ENCODE measurements at regions not wholly inside any gene's neighbourhood (a gene's known extent, or its start where the extent isn't known, plus 50 kb on each side); places are given as distances from the start of the nearest gene placed in this dataset.

- Histone ChIP-seq H3K9me2 (replicated peaks; ENCODE audit: insufficient read depth, low read length) (no peaks in the 10 kb centered on the region), H3K79me2 (ENCODE audit: low read length) (no peaks in the 10 kb centered on the region), H2AFZ (ENCODE audit: low read length) (no peak overlapping the region), H3K4me2 (ENCODE audit: low read depth, low read length) (no peak overlapping the region), H3F3A (ENCODE audit: insufficient read depth, low read length) (no peaks in the 10 kb centered on the region), H3K4me3 (ENCODE audit: low read length) (no peak overlapping the region), H3K27ac (ENCODE audit: low read length) (no peak overlapping the region), H3K9me3 (replicated peaks; ENCODE audit: insufficient read depth, low read length) (no peaks in the 10 kb centered on the region), H3K4me1 (ENCODE audit: low read length) (no peaks in the 10 kb centered on the region), H3K9ac (ENCODE audit: low read length) (no peak overlapping the region), H3K27me3 (replicated peaks; ENCODE audit: insufficient read depth, low read length) (no peaks in the 10 kb centered on the region), H3K36me3 (replicated peaks; ENCODE audit: insufficient read depth, low read length) (no peaks in the 10 kb centered on the region), H4K20me1 (ENCODE audit: insufficient read depth, low read length) (no peaks in the 10 kb centered on the region)
- DNase-seq: no peak
- TF ChIP-seq EZH2 (optimal IDR thresholded peaks at IDR 0.05; ENCODE audit: low read depth, low read length): no peak
- no peak for TF ChIP-seq EZH2phosphoT487 (IDR thresholded peaks at IDR 0.05; ENCODE audit: low read length)
- TF ChIP-seq CTCF (IDR thresholded peaks at IDR 0.05; ENCODE audit: low read length): no peak
Measured at GRCh38 chr14:45786266-45786665, 533.3 kb upstream of the MIS18BP1 start.

- Histone ChIP-seq H3K79me2 (ENCODE audit: low read length) (no peaks in the 10 kb centered on the region), H3K9ac (ENCODE audit: low read length) (no peak overlapping the region), H4K20me1 (ENCODE audit: insufficient read depth, low read length) (no peaks in the 10 kb centered on the region), H3K27me3 (replicated peaks; ENCODE audit: insufficient read depth, low read length) (no peaks in the 10 kb centered on the region), H3K27ac (ENCODE audit: low read length) (no peak overlapping the region), H3K36me3 (replicated peaks; ENCODE audit: insufficient read depth, low read length) (no peaks in the 10 kb centered on the region), H3K4me2 (ENCODE audit: low read depth, low read length) (no peak overlapping the region), H3K4me1 (ENCODE audit: low read length) (no peaks in the 10 kb centered on the region), H3F3A (ENCODE audit: insufficient read depth, low read length) (no peaks in the 10 kb centered on the region), H2AFZ (ENCODE audit: low read length) (no peak overlapping the region), H3K4me3 (ENCODE audit: low read length) (no peak overlapping the region), H3K9me3 (replicated peaks; ENCODE audit: insufficient read depth, low read length) (no peaks in the 10 kb centered on the region), H3K9me2 (replicated peaks; ENCODE audit: insufficient read depth, low read length) (no peaks in the 10 kb centered on the region)
- TF ChIP-seq EZH2phosphoT487 (IDR thresholded peaks at IDR 0.05; ENCODE audit: low read length) (no peak), EZH2 (optimal IDR thresholded peaks at IDR 0.05; ENCODE audit: low read depth, low read length) (no peak), CTCF (IDR thresholded peaks at IDR 0.05; ENCODE audit: low read length) (no peak)
- no peak for DNase-seq
Measured at GRCh38 chr14:45785240-45785639, 532.2 kb upstream of the MIS18BP1 start.

- DNase-seq: no peak
- H2AFZ ChIP-seq (ENCODE audit: low read length): no peak overlapping the region
- TF ChIP-seq EZH2 (optimal IDR thresholded peaks at IDR 0.05; ENCODE audit: low read depth, low read length) (no peak), EZH2phosphoT487 (IDR thresholded peaks at IDR 0.05; ENCODE audit: low read length) (no peak), CTCF (IDR thresholded peaks at IDR 0.05; ENCODE audit: low read length) (no peak)
- no peaks in the 10 kb centered on the region for H3F3A ChIP-seq (ENCODE audit: insufficient read depth, low read length)
- no peaks in the 10 kb centered on the region for H3K9me2 ChIP-seq (replicated peaks; ENCODE audit: insufficient read depth, low read length)
- H3K4me1 ChIP-seq (ENCODE audit: low read length): no peaks in the 10 kb centered on the region
- H3K79me2 ChIP-seq (ENCODE audit: low read length): no peaks in the 10 kb centered on the region
- H3K27me3 ChIP-seq (replicated peaks; ENCODE audit: insufficient read depth, low read length): no peaks in the 10 kb centered on the region
- no peaks in the 10 kb centered on the region for H3K36me3 ChIP-seq (replicated peaks; ENCODE audit: insufficient read depth, low read length)
- H3K9ac ChIP-seq (ENCODE audit: low read length): no peak overlapping the region
- H4K20me1 ChIP-seq (ENCODE audit: insufficient read depth, low read length): no peaks in the 10 kb centered on the region
- no peaks in the 10 kb centered on the region for H3K9me3 ChIP-seq (replicated peaks; ENCODE audit: insufficient read depth, low read length)
- H3K4me2 ChIP-seq (ENCODE audit: low read depth, low read length): no peak overlapping the region
- no peak overlapping the region for H3K27ac ChIP-seq (ENCODE audit: low read length)
- H3K4me3 ChIP-seq (ENCODE audit: low read length): no peak overlapping the region
Measured at GRCh38 chr14:45766247-45766646, 513.2 kb upstream of the MIS18BP1 start.

Data from MM.1S (cell line).